NCI-H146 treated with DMSO at 0.1 percent for 48 hours (cell line): ENCODE measurements at regions not wholly inside any gene's neighbourhood (a gene's known extent, or its start where the extent isn't known, plus 50 kb on each side); places are given as distances from the start of the nearest gene placed in this dataset.
A peak's percentile ranks its signal among the peaks of the same experiment; 100 is the strongest.

Experiments
- DNase-seq: peaks from one replicate; lab custom pipeline; 2025; ENCODE audit not compliant: unreplicated experiment; lab: John Stamatoyannopoulos, UW

- DNase-seq, result no peak
Measured at GRCh38 chr4:122038896-122039295, 87.0 kb upstream of the TRPC3 start.

- DNase-seq, result no peak
Measured at GRCh38 chr4:122034619-122035018, 82.8 kb upstream of the TRPC3 start.

DNA sequence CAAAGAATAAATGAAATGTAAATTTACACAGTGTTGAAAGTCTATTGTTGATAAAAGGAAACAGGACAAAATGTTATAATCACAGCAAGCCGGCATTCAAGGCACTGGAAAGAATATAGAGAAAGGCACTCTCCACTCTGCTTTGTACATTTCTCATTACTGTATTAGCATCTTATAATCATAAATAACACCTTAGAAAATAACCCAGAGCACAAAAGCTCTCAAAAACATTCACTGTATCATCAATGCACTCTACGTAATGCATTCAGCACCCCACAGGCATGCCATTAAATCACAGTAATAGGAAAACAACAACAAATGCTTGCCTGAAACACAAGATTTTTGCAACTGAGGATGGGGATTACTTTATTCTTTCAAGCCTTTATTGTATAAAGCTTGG, 75.3 kb upstream of the TRPC3 start:
- no peak for DNase-seq

DNA sequence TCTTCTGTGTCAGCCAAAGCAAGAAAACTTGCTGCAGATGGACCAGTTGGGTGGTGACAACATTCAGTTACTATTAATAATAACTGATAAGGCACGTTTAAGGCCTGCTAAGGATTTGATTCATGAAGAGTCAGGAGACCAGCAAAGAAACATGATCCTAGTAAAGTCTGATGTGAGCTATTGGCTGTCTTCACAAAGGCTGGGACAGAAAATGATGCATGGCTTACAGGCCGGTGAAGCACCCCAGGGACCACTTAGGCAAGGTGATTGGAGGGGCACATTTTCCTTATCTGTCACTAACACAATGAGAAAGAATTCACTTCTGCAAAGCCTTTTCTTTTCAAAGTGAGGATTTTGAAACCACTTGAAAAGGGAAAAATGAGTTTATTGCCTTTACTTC, 65.4 kb upstream of the TRPC3 start:
- DNase-seq, result no peak

DNA sequence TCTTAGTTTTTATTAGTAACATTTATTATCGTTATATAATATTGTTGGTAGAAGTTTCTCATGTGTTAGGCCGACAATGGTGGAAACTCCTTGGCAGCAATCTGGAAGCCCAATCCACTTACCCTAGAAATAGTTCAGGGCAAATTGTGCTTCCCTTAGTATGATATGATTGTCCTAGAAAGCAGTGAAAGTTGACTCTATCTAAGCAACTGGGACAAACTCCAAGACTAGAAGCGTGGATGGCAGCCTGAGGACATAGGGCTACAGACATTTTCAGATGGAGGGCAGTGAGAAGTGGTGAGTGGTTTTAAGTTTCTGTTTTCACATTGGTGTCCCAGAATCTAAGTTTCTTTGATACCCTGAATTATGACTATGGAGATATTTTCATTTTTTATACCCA, 63.3 kb upstream of the TRPC3 start:
- no peak for DNase-seq

GRCh38 chr4:122012735-122013134, 60.9 kb upstream of the TRPC3 start:
- DNase-seq, result no peak

GRCh38 chr4:122010610-122011009, 58.8 kb upstream of the TRPC3 start:
- no peak for DNase-seq

DNA sequence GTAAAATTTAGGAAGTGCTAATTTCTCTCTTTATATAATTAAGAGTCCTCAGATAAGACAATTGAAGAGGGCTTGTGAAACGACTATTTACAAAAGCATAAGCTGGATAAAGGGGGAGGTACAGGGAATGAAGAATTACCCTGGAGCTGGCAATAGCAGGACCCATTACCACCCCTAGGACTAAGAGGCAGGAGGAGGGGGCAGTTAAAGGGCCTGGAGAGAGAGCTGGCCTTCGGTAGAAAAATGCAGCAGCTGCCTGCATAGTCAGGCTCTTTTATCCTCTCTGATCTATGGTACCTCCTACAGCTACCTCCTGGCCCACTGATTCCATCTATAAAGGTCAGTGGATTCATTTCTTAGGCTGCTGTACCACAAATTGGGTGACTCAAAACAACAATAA, 57.7 kb upstream of the TRPC3 start:
- no peak for DNase-seq

DNA sequence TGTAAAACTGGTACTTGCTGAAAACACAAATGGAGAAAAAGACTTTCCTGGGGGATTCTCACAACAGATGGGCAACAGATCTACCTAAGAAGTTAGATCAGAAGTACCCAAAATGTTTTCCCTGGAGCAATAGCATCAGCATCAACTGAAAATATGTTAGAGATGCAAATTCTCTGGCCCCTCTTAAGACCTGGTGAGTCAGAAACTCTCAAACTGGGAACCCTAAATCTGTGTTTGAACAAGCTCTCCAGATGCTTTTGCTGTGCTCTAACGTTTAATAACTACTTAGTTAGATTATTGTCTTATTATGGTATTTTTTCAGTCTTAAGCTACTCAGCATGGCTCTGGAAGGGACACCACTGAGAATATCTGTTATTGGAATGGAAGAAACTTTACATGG, 55.2 kb upstream of the TRPC3 start:
- no peak for DNase-seq

DNA sequence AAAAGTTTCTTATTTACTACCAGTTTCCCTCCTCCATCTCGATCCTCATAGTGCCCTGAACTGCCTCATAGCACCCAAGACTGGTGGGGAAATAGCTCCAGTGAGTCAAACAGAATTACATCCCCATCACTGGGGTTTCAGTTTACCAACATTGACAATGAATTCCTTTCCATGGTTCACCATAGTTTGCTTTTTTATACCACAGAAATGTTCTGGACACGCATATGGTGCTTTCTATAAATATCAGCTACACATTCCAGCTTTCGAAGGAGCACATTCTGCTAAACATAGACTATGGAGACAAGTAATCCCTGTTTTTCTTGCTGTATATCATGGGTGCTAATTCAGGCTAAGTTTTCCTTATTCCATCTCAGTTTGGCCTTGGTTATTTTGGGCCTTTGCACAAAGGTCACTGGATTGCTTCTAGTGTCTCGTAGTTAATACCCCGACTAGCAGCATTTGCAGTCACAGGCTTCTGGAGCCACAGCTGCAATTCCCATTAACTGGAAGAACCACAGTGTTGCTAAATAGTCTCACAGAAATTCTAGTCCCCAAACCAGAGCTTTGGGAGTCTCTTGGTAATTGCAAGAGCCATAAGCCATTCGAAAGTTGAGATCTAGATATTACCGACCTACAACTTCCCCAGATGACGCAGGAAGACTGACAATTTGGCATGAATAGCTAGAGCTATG, 53.4 kb upstream of the TRPC3 start:
- DNase-seq, result no peak

DNA sequence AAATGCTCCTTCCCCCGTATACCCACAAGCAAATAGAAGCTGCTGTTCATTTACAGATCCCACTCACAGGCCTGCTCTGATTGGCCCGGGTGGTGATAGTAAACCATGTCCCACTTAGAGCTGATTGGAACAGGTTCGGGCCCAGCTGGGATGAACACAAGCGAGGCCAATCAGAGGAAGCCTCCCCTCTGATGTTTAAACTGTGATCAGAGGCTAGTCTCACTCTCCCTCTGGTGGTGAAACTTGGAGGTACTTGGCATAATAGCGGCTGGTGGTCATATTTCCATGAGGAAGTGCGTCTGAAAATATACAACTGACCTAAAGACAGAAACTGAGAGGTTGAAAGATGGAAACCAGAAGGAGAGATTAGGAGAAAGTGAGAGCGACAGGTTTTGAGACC, 51.5 kb upstream of the TRPC3 start:
- DNase-seq, result peak; percentile 5
